HepG2 (cell line): ENCODE measurements at regions not wholly inside any gene's neighbourhood (a gene's known extent, or its start where the extent isn't known, plus 50 kb on each side); places are given as distances from the start of the nearest gene placed in this dataset.

Source experiments
- ATAC-seq: fragments of 200-7000 bp; cut with Tn5 transposase; 3 replicates; pipeline ENCODE4 v1.9.1; 2020; ENCODE audit warnings: mild to moderate bottlenecking, moderate library complexity
- BruUV-seq: library from RNA; stranded (reverse); fragments of 400-500 nt; replicated peaks from 2 replicates; lab custom pipeline; 2021; lab: Mats Ljungman, UMichigan
- CTCF ChIA-PET: fragments of 300-600 bp; formaldehyde crosslinking; extraction: SDS; loops from one replicate; lab custom pipeline; 2021; ENCODE audit warnings: low total read pairs, inconsistent platforms, low intra/inter-chr PET ratio; lab: Yijun Ruan, JAX
- POLR2A ChIA-PET: fragments of 350-600 bp; sonication (Branson Sonifier 250); formaldehyde crosslinking; loops from one replicate; lab custom pipeline; 2020; ENCODE audit warnings: antibody characterized with exemption, inconsistent platforms; lab: Yijun Ruan, JAX
- DNase-seq: peaks from one replicate; pipeline ENCODE4 v3.0.0-alpha.2; 2015; ENCODE audit warnings: low spot score
- FAIRE-seq: peaks from 3 replicates; lab custom pipeline; 2011; peaks lifted over from hg19 to GRCh38; lab: Jason Lieb, UNC
- H2AFZ ChIP-seq: one replicate; pipeline ENCODE4 v1.6.1; 2011; ENCODE audit warnings: low read length, inconsistent platforms
- H3K27ac ChIP-seq: fragments of 300-600 bp; 3 replicates; pipeline ENCODE4 v1.8.0; 2011; ENCODE audit warnings: mixed run types, mild to moderate bottlenecking, mixed read lengths, low read length, inconsistent platforms; ENCODE audit not compliant: insufficient read depth; ENCODE audit errors: extremely low read length
- H3K27me3 ChIP-seq, 2 experiments: fragments of 200-600 bp in 1 of 2; 2 replicates in 1 of 2; 3 replicates in 1 of 2; pipeline versions ENCODE4 v1.6.0 to v1.8.0; 2011; ENCODE audit warnings: low read length in 2 of 2, mild to moderate bottlenecking in 2 of 2, moderate library complexity in 2 of 2, inconsistent platforms in 1 of 2; ENCODE audit not compliant: insufficient read depth in 2 of 2, control insufficient read depth in 1 of 2
- H3K36me3 ChIP-seq, 2 experiments: fragments of 200-600 bp in 1 of 2; replicated peaks in 1 of 2; 2 replicates in 1 of 2; 3 replicates in 1 of 2; pipeline versions ENCODE4 v1.5.1 to v1.8.0; 2011; ENCODE audit warnings: low read length in 2 of 2, inconsistent platforms in 1 of 2; ENCODE audit not compliant: insufficient read depth in 2 of 2, control insufficient read depth in 1 of 2
- H3K4me1 ChIP-seq: 2 replicates; pipeline ENCODE4 v1.5.1; 2012; ENCODE audit warnings: low read length, inconsistent platforms; ENCODE audit not compliant: insufficient read depth
- H3K4me2 ChIP-seq: 2 replicates; pipeline ENCODE4 v1.6.0; 2011; ENCODE audit warnings: low read depth, low read length, inconsistent platforms
- H3K4me3 ChIP-seq, 3 experiments: fragments of 200-600 bp in 1 of 3; sonication (generic), shearing (Covaris generic) in 1 of 3; replicated peaks in 1 of 3; 2 replicates each; pipeline ENCODE4 v1.5.1; 2011 to 2016; ENCODE audit warnings: low read length in 3 of 3, inconsistent platforms in 2 of 3, low read depth in 2 of 3, mild to moderate bottlenecking in 2 of 3, control low read depth in 1 of 3, mixed read lengths in 1 of 3; ENCODE audit not compliant: insufficient read depth in 1 of 3
- H3K79me2 ChIP-seq: one replicate; pipeline ENCODE4 v1.6.1; 2011; ENCODE audit warnings: low read length, inconsistent platforms; ENCODE audit not compliant: insufficient read depth
- H3K9ac ChIP-seq: 2 replicates; pipeline ENCODE4 v1.6.0; 2011; ENCODE audit warnings: mild to moderate bottlenecking, low read depth, low read length, inconsistent platforms; ENCODE audit not compliant: insufficient read depth
- H3K9me3 ChIP-seq: 2 replicates; pipeline ENCODE4 v1.5.1; 2012; ENCODE audit warnings: mild to moderate bottlenecking, low read length
- H4K20me1 ChIP-seq: 2 replicates; pipeline ENCODE4 v1.6.0; 2011; ENCODE audit warnings: inconsistent platforms, mild to moderate bottlenecking, low read length, moderate library complexity; ENCODE audit not compliant: insufficient read depth
- CTCF ChIP-seq: sonication (generic); formaldehyde crosslinking; IDR thresholded peaks from 2 replicates; pipeline ENCODE4 v1.5.0; 2020; ENCODE audit warnings: mild to moderate bottlenecking, missing genetic modification reagents, moderate library complexity
- ERF ChIP-seq: IDR thresholded peaks from 2 replicates; pipeline ENCODE4 v1.6.1; 2018; ENCODE audit warnings: missing biosample characterization, missing genetic modification reagents
- GABPA ChIP-seq, 2 experiments: IDR thresholded peaks; 2 replicates each; pipeline ENCODE4 v1.6.1; 2011 to 2016; ENCODE audit warnings: low read depth in 2 of 2, low read length in 1 of 2, missing biosample characterization in 1 of 2, missing genetic modification characterization in 1 of 2
- GABPB1 ChIP-seq: IDR thresholded peaks from 2 replicates; pipeline ENCODE4 v1.6.1; 2016; ENCODE audit warnings: mild to moderate bottlenecking, missing genetic modification reagents, moderate library complexity, missing compliant biosample characterization
- MIER2 ChIP-seq: IDR thresholded peaks from 2 replicates; pipeline ENCODE4 v1.6.1; 2016; ENCODE audit warnings: missing biosample characterization, missing genetic modification reagents
- ZNF816 ChIP-seq: sonication (generic); formaldehyde crosslinking; IDR thresholded peaks from 2 replicates; pipeline ENCODE4 v1.8.0; 2022; ENCODE audit warnings: missing genetic modification reagents, mild to moderate bottlenecking, borderline replicate concordance
- ZSCAN31 ChIP-seq: sonication (generic); formaldehyde crosslinking; IDR thresholded peaks from 2 replicates; pipeline ENCODE4 v1.5.0; 2020; ENCODE audit warnings: low read depth, mild to moderate bottlenecking, missing genetic modification reagents
- WGBS: methylation state at CpG from one replicate; pipeline ENCODE4 v1.1.6; 2017; ENCODE audit warnings: low lambda C conversion rate; 5-methylcytosine and 5-hydroxymethylcytosine counted together
- in situ Hi-C: cut with HindIII; loops from 2 replicates; pipeline ENCODE4 v1.10.0; 2017; ENCODE audit warnings: low pct_unique_long_range_greater_than_20kb; ENCODE audit not compliant: extremely low pct_ligation_motif_present
- intact Hi-C: fragments of 100-400 bp; cut with micrococcal nuclease; formaldehyde crosslinking; loops from one replicate; pipeline ENCODE4 v1.10.0; 2022; ENCODE audit not compliant: unreplicated experiment

- peak overlapping the region; percentile 43 for H3K4me2 ChIP-seq
- ATAC-seq (peak; percentile 74), FAIRE-seq (no peak), DNase-seq (no peak)
- H3K9ac ChIP-seq: no peak overlapping the region
- no peak overlapping the region for H3K27ac ChIP-seq
- CTCF ChIA-PET: no interaction called here
- H3K79me2 ChIP-seq: no peaks in the 10 kb centered on the region
- WGBS: 0% methylated on average over 2 of the region's 2 CpGs
- peaks cover 10% of the 10 kb centered on the region; the same call in 1 of the 2 replicates for H3K4me1 ChIP-seq
- H3K4me3 ChIP-seq: no peak overlapping the region; a peak in 1 of 6 replicates
- H3K9me3 ChIP-seq: no peaks in the 10 kb centered on the region
- intact Hi-C loops: loop anchor here (2.0 to 10.0 kb wide), 2 partner anchors 47 to 99 kb away; no protein-coding TSS in a partner anchor
- H2AFZ ChIP-seq: peak overlapping the region; percentile 65
- no peaks in the 10 kb centered on the region for H3K36me3 ChIP-seq
- no peaks in the 10 kb centered on the region for H4K20me1 ChIP-seq
- in situ Hi-C loops: no loop called here
- 0 out of 2 replicates have a peak, but pooled peaks have one; percentile 49 for TF ChIP-seq ERF
- no peak for TF ChIP-seq MIER2 (CRISPR knock-in tag)
- TF ChIP-seq ZSCAN31: no peak
- no peak for TF ChIP-seq ZNF816
- TF ChIP-seq CTCF (CRISPR knock-in tag): 0 out of 2 replicates have a peak, but pooled peaks have one; percentile 7
- TF ChIP-seq GABPB1 (CRISPR knock-in tag): peak; percentile 38; the same call in 1 of the 2 replicates
- no peak for TF ChIP-seq GABPA (IDR thresholded peaks at IDR 0.05; ENCODE audit: low read depth, low read length)
- peak; percentile 34; the same call in 1 of the 2 replicates for TF ChIP-seq GABPA (CRISPR knock-in tag; IDR thresholded peaks at IDR 0.05; ENCODE audit: low read depth)
- TF ChIP-seq, all 625 proteins: peak for 4
- no TSS peak for BruUV-seq
- POLR2A ChIA-PET: interaction anchor here (0.7 kb wide), 1 partner anchor 29 kb away, joined by 3 read pairs; no protein-coding TSS in a partner anchor
- H3K27me3 ChIP-seq: peaks cover 2 to 22% of the 10 kb centered on the region in 2 experiments; a peak in 3 of 5 replicates
Observed at GRCh38 chr2:224175538-224175937, 136.5 kb upstream of the SERPINE2 start.
